Lower leg skin (tissue), 4 donors: ENCODE measurements at regions not wholly inside any gene's neighbourhood (a gene's known extent, or its start where the extent isn't known, plus 50 kb on each side); places are given as distances from the start of the nearest gene placed in this dataset.
"Not testable (repeated sequence)": the region's sequence is repeated elsewhere in the genome, so short reads cannot be mapped to it uniquely, and the experiment has no call there.

ENCODE experiments used
- DNase-seq, 2 donors: peaks; one replicate each; pipeline ENCODE4 v3.0.0-alpha.2; 2019; ENCODE audit warnings: low spot score in 2 of 2
- H3K4me3 ChIP-seq: fragments of 200-600 bp; sonication (generic); 2 replicates; pipeline ENCODE4 v1.5.1; 2017; ENCODE audit warnings: mild to moderate bottlenecking, low read depth; ENCODE audit not compliant: poor library complexity, severe bottlenecking
- CTCF ChIP-seq, 3 donors: fragments of 450-650 bp; IDR thresholded peaks; one replicate each; pipeline ENCODE4 v1.5.1; 2016; ENCODE audit warnings: antibody characterized with exemption in 3 of 3, mild to moderate bottlenecking in 3 of 3, moderate library complexity in 2 of 3
- POLR2A ChIP-seq, 2 donors: fragments of 450-650 bp; IDR thresholded peaks; one replicate each; pipeline ENCODE4 v1.6.1; 2016 to 2017; ENCODE audit warnings: antibody characterized with exemption in 2 of 2, mild to moderate bottlenecking in 1 of 2, moderate library complexity in 1 of 2
- WGBS, 2 donors: methylation state at CpG; one replicate each; pipeline ENCODE4 v1.1.5; 2018; 5-methylcytosine and 5-hydroxymethylcytosine counted together
- intact Hi-C: fragments of 100-400 bp; cut with DNase I; formaldehyde crosslinking; loops from one replicate; pipeline ENCODE4 v1.15.0; 2023; ENCODE audit warnings: low total_unique reads

DNA sequence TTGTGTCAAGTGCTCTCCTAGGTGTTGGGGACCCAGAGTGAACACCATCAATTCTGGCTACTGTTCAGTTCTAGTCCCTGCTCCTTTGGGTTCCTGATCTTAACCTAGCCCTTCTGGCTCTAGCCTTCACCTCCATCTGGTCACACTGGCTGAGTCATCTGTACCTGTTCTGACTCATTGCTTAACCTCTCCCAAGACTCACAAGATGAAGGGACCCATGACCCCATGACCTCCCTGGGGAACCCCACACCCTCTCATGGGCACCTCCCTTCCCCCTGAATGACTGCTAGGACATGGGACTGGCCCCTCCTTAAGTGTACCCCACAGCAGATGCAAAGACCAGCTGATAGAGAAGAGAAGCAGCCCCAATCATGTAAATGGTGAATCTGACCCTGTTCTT is 345.8 kb upstream of the CDH5 start:
- no peak overlapping the region for H3K4me3 ChIP-seq
- no peak for TF ChIP-seq POLR2A (IDR thresholded peaks at IDR 0.05)
- no peak for TF ChIP-seq CTCF (IDR thresholded peaks at IDR 0.05)
- DNase-seq = peak in 1 of 2 donors; percentile 55
- intact Hi-C loops = no loop called here

DNA sequence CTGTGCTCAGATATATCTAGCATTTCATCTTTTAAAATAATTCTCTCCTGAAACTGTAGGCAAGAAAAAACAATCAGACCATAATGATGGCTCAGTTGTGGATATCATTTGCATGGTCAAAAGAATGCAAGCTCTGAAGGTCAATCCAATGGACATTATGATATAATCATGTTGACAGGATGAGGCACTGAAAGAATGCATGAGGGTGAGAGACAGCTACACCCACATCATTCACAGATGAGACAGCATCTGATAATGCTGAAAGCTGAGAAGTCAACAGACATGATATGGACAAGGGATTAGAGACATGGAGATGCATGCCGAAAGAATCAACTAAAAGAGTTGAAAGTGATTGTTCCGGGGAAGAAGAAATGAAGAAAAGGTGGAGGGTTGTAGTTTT is 346.4 kb upstream of the CDH5 start:
- DNase-seq = no peak
- H3K4me3 ChIP-seq = no peak overlapping the region
- intact Hi-C loops = no loop called here
- TF ChIP-seq CTCF (IDR thresholded peaks at IDR 0.05) (no peak), POLR2A (IDR thresholded peaks at IDR 0.05) (no peak)
- WGBS, 2 donors = 89 to 97% methylated on average over 2 of the region's 2 CpGs

DNA sequence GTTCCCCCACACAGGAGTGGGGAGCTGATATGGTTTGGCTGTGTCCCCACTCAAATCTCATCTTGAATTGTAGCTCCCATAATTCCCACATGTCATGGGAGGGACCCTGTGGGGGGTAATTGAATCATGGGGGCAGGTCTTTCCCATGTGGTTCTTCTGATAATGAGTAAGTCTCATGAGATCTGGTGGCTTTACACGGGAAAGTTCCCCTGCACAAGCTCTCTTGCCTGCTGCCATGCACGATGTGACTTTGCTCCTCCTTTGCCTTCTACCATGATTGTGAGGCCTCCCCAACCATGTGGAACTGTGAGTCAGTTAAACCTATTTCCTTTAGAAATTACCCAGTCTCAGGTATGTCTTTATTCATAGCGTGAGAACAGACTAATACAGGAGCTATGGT is 347.0 kb upstream of the CDH5 start:
- H3K4me3 ChIP-seq, intact Hi-C loops, DNase-seq: not testable (repeated sequence)
- WGBS, 2 donors = 86 to 96% methylated on average over 3 of the region's 3 CpGs

- TF ChIP-seq POLR2A (IDR thresholded peaks at IDR 0.05) (no peak), CTCF (IDR thresholded peaks at IDR 0.05) (no peak)
- intact Hi-C loops = no loop called here
- H3K4me3 ChIP-seq = no peak overlapping the region
- DNase-seq = no peak
- 58 to 61% methylated on average over 2 of the region's 2 CpGs for WGBS, 2 donors
Measured at GRCh38 chr16:66014221-66014620, 352.3 kb upstream of the CDH5 start.

DNA sequence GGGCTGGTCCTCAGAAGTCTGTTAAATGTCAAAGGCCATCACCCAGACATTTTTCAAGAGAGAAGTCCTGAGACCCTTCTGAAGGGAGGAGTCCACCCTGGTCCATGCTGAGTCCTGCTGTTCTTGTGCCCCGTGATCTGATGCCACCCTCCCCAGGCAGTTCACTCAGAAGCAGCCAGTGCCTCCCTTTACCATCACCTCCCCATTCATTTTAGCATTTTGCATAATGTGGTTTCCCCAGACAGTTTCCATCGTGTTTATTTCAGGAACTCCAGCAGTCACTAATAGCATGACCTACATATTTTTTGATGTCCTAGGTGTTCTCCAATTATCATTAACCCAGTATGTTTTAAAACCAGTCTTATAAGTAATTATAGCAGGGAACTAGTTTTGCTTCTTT is 353.0 kb upstream of the CDH5 start:
- no peak for TF ChIP-seq CTCF (IDR thresholded peaks at IDR 0.05)
- TF ChIP-seq POLR2A (IDR thresholded peaks at IDR 0.05) = no peak
- no peak overlapping the region for H3K4me3 ChIP-seq
- intact Hi-C loops = no loop called here
- DNase-seq = no peak
- WGBS, 2 donors = 62 to 65% methylated on average over 2 of the region's 2 CpGs

GRCh38 chr16:66008136-66008535 is 358.4 kb upstream of the CDH5 start:
- H3K4me3 ChIP-seq = no peak overlapping the region
- no peak for DNase-seq
- intact Hi-C loops = no loop called here
- 81 to 88% methylated on average over 4 of the region's 4 CpGs for WGBS, 2 donors
- no peak for TF ChIP-seq POLR2A (IDR thresholded peaks at IDR 0.05)
- no peak for TF ChIP-seq CTCF (IDR thresholded peaks at IDR 0.05)
